ENCODE measurements at regions not wholly inside any gene's neighbourhood (a gene's known extent, or its start where the extent isn't known, plus 50 kb on each side); places are given as distances from the start of the nearest gene placed in this dataset.
"Not testable (repeated sequence)": the region's sequence is repeated elsewhere in the genome, so short reads cannot be mapped to it uniquely, and the experiment has no call there.

GRCh38 chr3:34475851-34476250, 677.4 kb downstream of the PDCD6IP start:
- H3K27ac ChIP-seq, result no peak overlapping the region
- no peak for DNase-seq (ENCODE audit: low spot score)
- TF ChIP-seq CTCF (IDR thresholded peaks at IDR 0.05), result no peak
- H3K4me3 ChIP-seq, result no peak overlapping the region

- Histone ChIP-seq H3K4me3 (peak overlapping the region; percentile 56), H3K27ac (no peak overlapping the region)
- no peak for DNase-seq (ENCODE audit: low spot score)
- no peak for TF ChIP-seq CTCF (IDR thresholded peaks at IDR 0.05)
Measured at GRCh38 chr3:34483311-34483887, 685.0 kb downstream of the PDCD6IP start.

- no peak overlapping the region for H3K4me3 ChIP-seq
- no peak for TF ChIP-seq CTCF (IDR thresholded peaks at IDR 0.05)
- no peak overlapping the region for H3K27ac ChIP-seq
- DNase-seq (ENCODE audit: low spot score), result no peak
Measured at GRCh38 chr3:34504366-34504765, 705.9 kb downstream of the PDCD6IP start.

GRCh38 chr3:34504775-34505174, 706.3 kb downstream of the PDCD6IP start:
- no peak for TF ChIP-seq CTCF (IDR thresholded peaks at IDR 0.05)
- H3K4me3 ChIP-seq, result no peak overlapping the region
- no peak for DNase-seq (ENCODE audit: low spot score)
- no peak overlapping the region for H3K27ac ChIP-seq

- H3K4me3 ChIP-seq, result no peak overlapping the region
- TF ChIP-seq CTCF (IDR thresholded peaks at IDR 0.05), result no peak
- no peak overlapping the region for H3K27ac ChIP-seq
- DNase-seq (ENCODE audit: low spot score), result no peak
Measured at GRCh38 chr3:34508732-34509131, 710.3 kb downstream of the PDCD6IP start.

GRCh38 chr3:34511891-34512290, 713.5 kb downstream of the PDCD6IP start:
- no peak for TF ChIP-seq CTCF (IDR thresholded peaks at IDR 0.05)
- no peak overlapping the region for H3K4me3 ChIP-seq
- no peak overlapping the region for H3K27ac ChIP-seq
- DNase-seq (ENCODE audit: low spot score), result no peak

- H3K4me3 ChIP-seq; DNase-seq (ENCODE audit: low spot score); H3K27ac ChIP-seq: not testable (repeated sequence)
Measured at GRCh38 chr3:34519008-34519407, 720.6 kb downstream of the PDCD6IP start.

GRCh38 chr3:34531156-34531555, 732.7 kb downstream of the PDCD6IP start:
- no peak overlapping the region for H3K27ac ChIP-seq
- no peak for TF ChIP-seq CTCF (IDR thresholded peaks at IDR 0.05)

More at GRCh38 chr3:34531156-34531555, 732.7 kb downstream of the PDCD6IP start:
- no peak overlapping the region for H3K4me3 ChIP-seq
- no peak for DNase-seq (ENCODE audit: low spot score)
